IMR-90 (cell line): ENCODE measurements at regions not wholly inside any gene's neighbourhood (a gene's known extent, or its start where the extent isn't known, plus 50 kb on each side); places are given as distances from the start of the nearest gene placed in this dataset.

Experiments used
- CEBPB ChIP-seq: IDR thresholded peaks from 2 replicates; pipeline ENCODE4 v1.6.1; 2012; ENCODE audit warnings: low read depth, low read length, improper control_type of control experiment
- CHD1 ChIP-seq: IDR thresholded peaks from 2 replicates; pipeline ENCODE4 v1.6.1; 2012; ENCODE audit warnings: low read depth, low read length, improper control_type of control experiment
- CTCF ChIP-seq: conservative IDR thresholded peaks from 2 replicates; pipeline ENCODE4 v1.5.1; 2012; ENCODE audit warnings: mild to moderate bottlenecking, low read depth, low read length, improper control_type of control experiment
- NFE2L2 ChIP-seq: fragments of 150-350 bp; IDR thresholded peaks from 2 replicates; pipeline ENCODE4 v1.6.1; 2016; ENCODE audit warnings: low read depth, mild to moderate bottlenecking, low read length
- POLR2A ChIP-seq: IDR thresholded peaks from 2 replicates; pipeline ENCODE4 v1.6.1; 2012; ENCODE audit warnings: mild to moderate bottlenecking, low read depth, low read length
- RCOR1 ChIP-seq: IDR thresholded peaks from 2 replicates; pipeline ENCODE4 v1.6.1; 2012; ENCODE audit warnings: mild to moderate bottlenecking, low read length, improper control_type of control experiment; ENCODE audit not compliant: insufficient replicate concordance
- SMC3 ChIP-seq: fragments of 150-350 bp; IDR thresholded peaks from 2 replicates; pipeline ENCODE4 v1.6.1; 2016; ENCODE audit warnings: low read depth, mild to moderate bottlenecking, antibody characterized with exemption, low read length, moderate library complexity
- USF2 ChIP-seq: fragments of 150-350 bp; IDR thresholded peaks from 2 replicates; pipeline ENCODE4 v1.6.1; 2017; ENCODE audit warnings: mild to moderate bottlenecking, antibody characterized with exemption, low read length, low read depth
- TF ChIP-seq, protein P1 (sequence below): fragments of 150-350 bp; IDR thresholded peaks from 2 replicates; pipeline ENCODE4 v1.6.1; 2016; ENCODE audit warnings: low read depth, mild to moderate bottlenecking, low read length, moderate library complexity, borderline replicate concordance

- TF ChIP-seq POLR2A (no peak), CEBPB (peak; percentile 78), CTCF (no peak), USF2 (no peak), NFE2L2 (no peak), SMC3 (no peak), RCOR1 (no peak), CHD1 (no peak)
- TF ChIP-seq, protein P1, sequence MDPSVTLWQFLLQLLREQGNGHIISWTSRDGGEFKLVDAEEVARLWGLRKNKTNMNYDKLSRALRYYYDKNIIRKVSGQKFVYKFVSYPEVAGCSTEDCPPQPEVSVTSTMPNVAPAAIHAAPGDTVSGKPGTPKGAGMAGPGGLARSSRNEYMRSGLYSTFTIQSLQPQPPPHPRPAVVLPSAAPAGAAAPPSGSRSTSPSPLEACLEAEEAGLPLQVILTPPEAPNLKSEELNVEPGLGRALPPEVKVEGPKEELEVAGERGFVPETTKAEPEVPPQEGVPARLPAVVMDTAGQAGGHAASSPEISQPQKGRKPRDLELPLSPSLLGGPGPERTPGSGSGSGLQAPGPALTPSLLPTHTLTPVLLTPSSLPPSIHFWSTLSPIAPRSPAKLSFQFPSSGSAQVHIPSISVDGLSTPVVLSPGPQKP, result no peak
Measured at GRCh38 chr4:147201016-147201415, 255.4 kb upstream of the TTC29 start.
